T-cell (primary cell): ENCODE measurements at regions not wholly inside any gene's neighbourhood (a gene's known extent, or its start where the extent isn't known, plus 50 kb on each side); places are given as distances from the start of the nearest gene placed in this dataset.

Experiments used
- ATAC-seq, 4 experiments: fragments of 200-7000 bp in 3 of 4; fragments of 150-1000 bp in 1 of 4; cut with Tn5 transposase; replicated peaks in 1 of 4; 1 replicate in 3 of 4; 2 replicates in 1 of 4; pipeline ENCODE4 v1.10.0; 2021; ENCODE audit warnings: moderate library complexity in 3 of 4, mild to moderate bottlenecking in 2 of 4, moderate number of reproducible peaks in 1 of 4
- CTCF ChIA-PET, 2 donors: fragments of 300-600 bp; sonication (Branson Sonifier 250); formaldehyde crosslinking; loops; one replicate each; lab custom pipeline; 2022; ENCODE audit warnings: antibody characterized with exemption in 2 of 2; lab: Charles Lee
- POLR2A ChIA-PET, 2 donors: fragments of 300-600 bp; sonication (Branson Sonifier 250); formaldehyde crosslinking; loops; one replicate each; lab custom pipeline; 2022; ENCODE audit warnings: antibody characterized with exemption in 2 of 2; lab: Charles Lee
- DNase-seq, 35 experiments: peaks; one replicate each; pipeline versions ENCODE4 v3.0.0 to v3.0.0-alpha.2; 2013 to 2023
- H3K27ac ChIP-seq: one replicate; pipeline ENCODE4 v1.5.1; 2013; ENCODE audit warnings: low read length
- H3K27me3 ChIP-seq, 2 experiments: replicated peaks in 1 of 2; 1 replicate in 1 of 2; 2 replicates in 1 of 2; pipeline versions ENCODE4 v1.6.1 to v1.7.0; 2013; ENCODE audit warnings: low read length in 1 of 2, mixed read lengths in 1 of 2; ENCODE audit not compliant: control insufficient read depth in 2 of 2, insufficient read depth in 2 of 2; ENCODE audit errors: extremely low read depth in 1 of 2
- H3K36me3 ChIP-seq, 2 donors: 1 replicate in 1 of 2; 2 replicates in 1 of 2; pipeline versions ENCODE4 v1.6.1 to v1.7.0; 2013; ENCODE audit warnings: low read length in 1 of 2; ENCODE audit not compliant: control insufficient read depth in 2 of 2, insufficient read depth in 1 of 2; ENCODE audit errors: extremely low read depth in 1 of 2
- H3K4me1 ChIP-seq, 2 experiments: 1 replicate in 1 of 2; 2 replicates in 1 of 2; pipeline versions ENCODE4 v1.6.1 to v1.7.0; 2013; ENCODE audit warnings: low read length in 2 of 2, mixed read lengths in 1 of 2; ENCODE audit not compliant: insufficient read depth in 2 of 2, control insufficient read depth in 1 of 2; ENCODE audit errors: extremely low read depth in 1 of 2
- H3K4me3 ChIP-seq, 2 donors: 1 replicate in 1 of 2; 2 replicates in 1 of 2; pipeline versions ENCODE4 v1.5.1 to v1.7.0; 2013; ENCODE audit warnings: mild to moderate bottlenecking in 2 of 2, low read length in 1 of 2, moderate library complexity in 1 of 2; ENCODE audit not compliant: control insufficient read depth in 1 of 2; ENCODE audit errors: extremely low read depth in 1 of 2
- H3K9me3 ChIP-seq: 2 replicates; pipeline ENCODE4 v1.7.0; 2013
- H3K27ac Mint-ChIP-seq, 2 donors: one replicate each; pipeline ENCODE4 v1.8.0; 2020 to 2021; ENCODE audit warnings: mild to moderate bottlenecking in 2 of 2, mixed read lengths in 2 of 2
- H3K27me3 Mint-ChIP-seq, 2 donors: one replicate each; pipeline ENCODE4 v1.8.0; 2021 to 2022; ENCODE audit warnings: mixed read lengths in 2 of 2
- H3K36me3 Mint-ChIP-seq: one replicate; pipeline ENCODE4 v1.8.0; 2021; ENCODE audit warnings: mixed read lengths
- H3K4me1 Mint-ChIP-seq, 3 donors: one replicate each; pipeline ENCODE4 v1.8.0; 2020 to 2022; ENCODE audit warnings: mixed read lengths in 3 of 3, mild to moderate bottlenecking in 1 of 3
- H3K4me3 Mint-ChIP-seq, 3 donors: one replicate each; pipeline ENCODE4 v1.8.0; 2020 to 2022; ENCODE audit warnings: mild to moderate bottlenecking in 3 of 3, mixed read lengths in 3 of 3, moderate library complexity in 3 of 3
- H3K9me3 Mint-ChIP-seq, 3 donors: one replicate each; pipeline ENCODE4 v1.8.0; 2020 to 2022; ENCODE audit warnings: mixed read lengths in 3 of 3
- WGBS: methylation state at CpG from one replicate; pipeline ENCODE4 v1.1.5; 2013; ENCODE audit warnings: missing lambda C conversion rate; ENCODE audit not compliant: insufficient coverage; 5-methylcytosine and 5-hydroxymethylcytosine counted together

GRCh38 chr4:123755655-123756054 lies 359.1 kb downstream of the SPRY1 start:
- H3K36me3 ChIP-seq, result no peaks in the 10 kb centered on the region
- Mint-ChIP-seq H3K36me3 (no peaks in the 10 kb centered on the region), H3K4me3 (no peak overlapping the region), H3K27ac (no peak overlapping the region), H3K27me3 (no peaks in the 10 kb centered on the region), H3K4me1 (no peaks in the 10 kb centered on the region), H3K9me3 (no peaks in the 10 kb centered on the region)
- H3K27ac ChIP-seq, result no peak overlapping the region
- ATAC-seq (no peak), DNase-seq (no peak)
- no peak overlapping the region for H3K4me3 ChIP-seq
- no peaks in the 10 kb centered on the region for H3K4me1 ChIP-seq
- WGBS, result 100% methylated on average over 1 of the region's 2 CpGs
- POLR2A ChIA-PET, result interaction anchor here in 1 of 2 donors (0.6 to 0.7 kb wide), 2 partner anchors 301 to 365 kb away, joined by 3 to 6 read pairs; no protein-coding TSS in a partner anchor
- H3K9me3 ChIP-seq, result no peaks in the 10 kb centered on the region
- H3K27me3 ChIP-seq, result no peaks in the 10 kb centered on the region
- CTCF ChIA-PET, result no interaction called here

GRCh38 chr4:123767806-123768205 lies 371.2 kb downstream of the SPRY1 start:
- Histone ChIP-seq H3K4me3 (no peak overlapping the region), H3K27ac (no peak overlapping the region), H3K4me1 (no peaks in the 10 kb centered on the region), H3K36me3 (no peaks in the 10 kb centered on the region), H3K27me3 (no peaks in the 10 kb centered on the region), H3K9me3 (no peaks in the 10 kb centered on the region)
- POLR2A ChIA-PET, result no interaction called here
- H3K36me3 Mint-ChIP-seq, result no peaks in the 10 kb centered on the region
- no peaks in the 10 kb centered on the region for H3K9me3 Mint-ChIP-seq
- H3K27ac Mint-ChIP-seq, result no peak overlapping the region
- H3K4me1 Mint-ChIP-seq, result no peaks in the 10 kb centered on the region
- H3K27me3 Mint-ChIP-seq, result peaks cover 0 to 1% of the 10 kb centered on the region in 2 donors
- H3K4me3 Mint-ChIP-seq, result no peak overlapping the region
- CTCF ChIA-PET, result no interaction called here
- ATAC-seq (no peak), DNase-seq (no peak)
- WGBS, result no CpG with 5 or more reads among the region's 2 CpGs

- no peak overlapping the region for H3K4me3 ChIP-seq
- ChIA-PET POLR2A (no interaction called here), CTCF (interaction anchor here in 1 of 2 donors (0.7 kb wide), 1 partner anchor 69 kb away, joined by 3 read pairs; no protein-coding TSS in a partner anchor)
- H3K9me3 ChIP-seq, result no peaks in the 10 kb centered on the region
- no peaks in the 10 kb centered on the region for H3K27me3 ChIP-seq
- no peak overlapping the region for H3K27ac ChIP-seq
- peaks cover 3 to 5% of the 10 kb centered on the region in 2 donors for H3K27me3 Mint-ChIP-seq
- no peaks in the 10 kb centered on the region for H3K9me3 Mint-ChIP-seq
- DNase-seq (no peak), ATAC-seq (no peak)
- H3K27ac Mint-ChIP-seq, result no peak overlapping the region
- H3K4me1 ChIP-seq, result no peaks in the 10 kb centered on the region
- no peaks in the 10 kb centered on the region for H3K4me1 Mint-ChIP-seq
- no peaks in the 10 kb centered on the region for H3K36me3 Mint-ChIP-seq
- H3K36me3 ChIP-seq, result no peaks in the 10 kb centered on the region
- H3K4me3 Mint-ChIP-seq, result no peak overlapping the region
- 100% methylated on average over 1 of the region's 3 CpGs for WGBS
Measured at GRCh38 chr4:123770884-123771283, 374.3 kb downstream of the SPRY1 start.

GRCh38 chr4:123776267-123776666 lies 379.7 kb downstream of the SPRY1 start:
- H3K27me3 ChIP-seq, result no peaks in the 10 kb centered on the region
- ChIA-PET CTCF (no interaction called here), POLR2A (no interaction called here)
- Mint-ChIP-seq H3K9me3 (no peaks in the 10 kb centered on the region), H3K27me3 (peaks cover 3 to 5% of the 10 kb centered on the region in 2 donors), H3K4me3 (no peak overlapping the region), H3K36me3 (no peaks in the 10 kb centered on the region), H3K4me1 (no peaks in the 10 kb centered on the region), H3K27ac (no peak overlapping the region)
- no peaks in the 10 kb centered on the region for H3K9me3 ChIP-seq
- ATAC-seq, result no peak
- H3K27ac ChIP-seq, result no peak overlapping the region
- DNase-seq, result no peak
- no CpG with 5 or more reads among the region's 1 CpG for WGBS
- no peaks in the 10 kb centered on the region for H3K36me3 ChIP-seq
- H3K4me1 ChIP-seq, result no peaks in the 10 kb centered on the region
- H3K4me3 ChIP-seq, result no peak overlapping the region

- ATAC-seq (no peak), DNase-seq (no peak)
- no peaks in the 10 kb centered on the region for H3K9me3 Mint-ChIP-seq
- Histone ChIP-seq H3K27ac (no peak overlapping the region), H3K27me3 (no peaks in the 10 kb centered on the region), H3K36me3 (no peaks in the 10 kb centered on the region), H3K4me1 (no peaks in the 10 kb centered on the region), H3K4me3 (no peak overlapping the region), H3K9me3 (no peaks in the 10 kb centered on the region)
- 80% methylated on average over 1 of the region's 1 CpG for WGBS
- H3K4me1 Mint-ChIP-seq, result no peaks in the 10 kb centered on the region
- H3K4me3 Mint-ChIP-seq, result no peak overlapping the region
- H3K36me3 Mint-ChIP-seq, result no peaks in the 10 kb centered on the region
- H3K27ac Mint-ChIP-seq, result no peak overlapping the region
- ChIA-PET POLR2A (no interaction called here), CTCF (no interaction called here)
- H3K27me3 Mint-ChIP-seq, result peaks cover 3 to 5% of the 10 kb centered on the region in 2 donors
Measured at GRCh38 chr4:123777373-123777772, 380.8 kb downstream of the SPRY1 start.

GRCh38 chr4:123783151-123783790 lies 386.7 kb downstream of the SPRY1 start:
- Mint-ChIP-seq H3K4me1 (no peaks in the 10 kb centered on the region), H3K27me3 (no peaks in the 10 kb centered on the region), H3K4me3 (no peak overlapping the region), H3K9me3 (no peaks in the 10 kb centered on the region), H3K36me3 (no peaks in the 10 kb centered on the region), H3K27ac (no peak overlapping the region)
- Histone ChIP-seq H3K4me1 (no peaks in the 10 kb centered on the region), H3K9me3 (no peaks in the 10 kb centered on the region), H3K4me3 (no peak overlapping the region), H3K27ac (no peak overlapping the region), H3K27me3 (no peaks in the 10 kb centered on the region), H3K36me3 (no peaks in the 10 kb centered on the region)
- CTCF ChIA-PET, result interaction anchor here in 1 of 2 donors (0.6 kb wide), 1 partner anchor 984 kb away, joined by 3 read pairs; no protein-coding TSS in a partner anchor
- DNase-seq (no peak), ATAC-seq (no peak)
- no CpG with 5 or more reads among the region's 3 CpGs for WGBS
- POLR2A ChIA-PET, result no interaction called here
